Kidney epithelial cell (primary cell): ENCODE measurements at regions not wholly inside any gene's neighbourhood (a gene's known extent, or its start where the extent isn't known, plus 50 kb on each side); places are given as distances from the start of the nearest gene placed in this dataset.

ENCODE experiments used
- DNase-seq: peaks from one replicate; pipeline ENCODE4 v3.0.0-alpha.2; 2010; ENCODE audit warnings: low read depth
- H3K27me3 ChIP-seq: 2 replicates; pipeline ENCODE4 v1.6.0; 2011; ENCODE audit warnings: low read length; ENCODE audit not compliant: control insufficient read depth, insufficient read depth
- H3K36me3 ChIP-seq: 2 replicates; pipeline ENCODE4 v1.5.1; 2011; ENCODE audit warnings: low read length; ENCODE audit not compliant: control insufficient read depth, insufficient read depth
- H3K4me3 ChIP-seq: 2 replicates; pipeline ENCODE4 v1.5.1; 2011; ENCODE audit warnings: low read depth, mild to moderate bottlenecking, control low read depth, low read length
- CTCF ChIP-seq: IDR thresholded peaks from 2 replicates; pipeline ENCODE4 v1.5.1; 2011; ENCODE audit warnings: mild to moderate bottlenecking, moderate library complexity, low read length, control low read depth, inconsistent platforms; ENCODE audit not compliant: insufficient read depth, poor library complexity, severe bottlenecking

- no peak overlapping the region for H3K4me3 ChIP-seq
- TF ChIP-seq CTCF, result no peak
Observed at GRCh38 chr4:45566896-45567603, 556.8 kb downstream of the GABRG1 start.

GRCh38 chr4:45554423-45554822 is 569.4 kb downstream of the GABRG1 start:
- TF ChIP-seq CTCF, result no peak
- DNase-seq, result no peak
- H3K27me3 ChIP-seq, result no peaks in the 10 kb centered on the region
- no peak overlapping the region for H3K4me3 ChIP-seq
- H3K36me3 ChIP-seq, result no peaks in the 10 kb centered on the region

More at GRCh38 chr4:45566896-45567603, 556.8 kb downstream of the GABRG1 start:
- no peak for DNase-seq
- Histone ChIP-seq H3K27me3 (no peaks in the 10 kb centered on the region), H3K36me3 (no peaks in the 10 kb centered on the region)

GRCh38 chr4:45550766-45551366 is 573.0 kb downstream of the GABRG1 start:
- DNase-seq, result no peak
- H3K4me3 ChIP-seq, result no peak overlapping the region
- TF ChIP-seq CTCF, result no peak
- H3K36me3 ChIP-seq, result no peaks in the 10 kb centered on the region
- no peaks in the 10 kb centered on the region for H3K27me3 ChIP-seq

GRCh38 chr4:45539142-45539814 is 584.6 kb downstream of the GABRG1 start:
- no peak for TF ChIP-seq CTCF
- no peaks in the 10 kb centered on the region for H3K36me3 ChIP-seq
- H3K27me3 ChIP-seq, result no peaks in the 10 kb centered on the region
- no peak overlapping the region for H3K4me3 ChIP-seq
- no peak for DNase-seq

- Histone ChIP-seq H3K36me3 (no peaks in the 10 kb centered on the region), H3K27me3 (no peaks in the 10 kb centered on the region), H3K4me3 (no peak overlapping the region)
- no peak for TF ChIP-seq CTCF
- DNase-seq, result no peak
Observed at GRCh38 chr4:45530498-45530897, 593.4 kb downstream of the GABRG1 start.

- no peaks in the 10 kb centered on the region for H3K36me3 ChIP-seq
- no peaks in the 10 kb centered on the region for H3K27me3 ChIP-seq
- TF ChIP-seq CTCF, result no peak
- no peak for DNase-seq
- no peak overlapping the region for H3K4me3 ChIP-seq
Observed at GRCh38 chr4:45527160-45527559, 596.7 kb downstream of the GABRG1 start.
